Osteocyte (in vitro differentiated cells): ENCODE measurements at regions not wholly inside any gene's neighbourhood (a gene's known extent, or its start where the extent isn't known, plus 50 kb on each side); places are given as distances from the start of the nearest gene placed in this dataset.
"Not testable (repeated sequence)": the region's sequence is repeated elsewhere in the genome, so short reads cannot be mapped to it uniquely, and the experiment has no call there.

Experiments
- DNase-seq: peaks from one replicate; pipeline ENCODE4 v3.0.0; 2021; ENCODE audit warnings: mixed read lengths; ENCODE audit not compliant: unreplicated experiment; ENCODE audit errors: extremely low spot score
- H3K27ac Mint-ChIP-seq: one replicate; pipeline ENCODE4 v1.8.0; 2021; ENCODE audit warnings: mild to moderate bottlenecking, mixed read lengths; ENCODE audit not compliant: unreplicated experiment
- H3K27me3 Mint-ChIP-seq: one replicate; pipeline ENCODE4 v1.8.0; 2021; ENCODE audit warnings: mixed read lengths; ENCODE audit not compliant: unreplicated experiment
- H3K36me3 Mint-ChIP-seq: one replicate; pipeline ENCODE4 v1.8.0; 2021; ENCODE audit warnings: mixed read lengths; ENCODE audit not compliant: unreplicated experiment
- H3K4me1 Mint-ChIP-seq: one replicate; pipeline ENCODE4 v1.8.0; 2021; ENCODE audit warnings: mixed read lengths; ENCODE audit not compliant: unreplicated experiment
- H3K4me3 Mint-ChIP-seq: one replicate; pipeline ENCODE4 v1.8.0; 2021; ENCODE audit warnings: mild to moderate bottlenecking, moderate library complexity, mixed read lengths; ENCODE audit not compliant: unreplicated experiment
- H3K9me3 Mint-ChIP-seq: one replicate; pipeline ENCODE4 v1.8.0; 2021; ENCODE audit warnings: mixed read lengths; ENCODE audit not compliant: unreplicated experiment
- CTCF ChIP-seq: fragments of 200-600 bp; sonication (generic); IDR thresholded peaks from 2 replicates; pipeline ENCODE4 v1.5.0; 2021; ENCODE audit warnings: antibody characterized with exemption, mild to moderate bottlenecking, moderate library complexity

GRCh38 chr20:29419378-29419777 lies 1838.1 kb upstream of the DEFB115 start:
- no peak for TF ChIP-seq CTCF
- no peak for DNase-seq
- Mint-ChIP-seq H3K36me3 (no peaks in the 10 kb centered on the region), H3K27me3 (no peaks in the 10 kb centered on the region), H3K4me3 (no peak overlapping the region), H3K9me3 (peaks cover 15% of the 10 kb centered on the region), H3K27ac (no peak overlapping the region), H3K4me1 (no peaks in the 10 kb centered on the region)

DNA sequence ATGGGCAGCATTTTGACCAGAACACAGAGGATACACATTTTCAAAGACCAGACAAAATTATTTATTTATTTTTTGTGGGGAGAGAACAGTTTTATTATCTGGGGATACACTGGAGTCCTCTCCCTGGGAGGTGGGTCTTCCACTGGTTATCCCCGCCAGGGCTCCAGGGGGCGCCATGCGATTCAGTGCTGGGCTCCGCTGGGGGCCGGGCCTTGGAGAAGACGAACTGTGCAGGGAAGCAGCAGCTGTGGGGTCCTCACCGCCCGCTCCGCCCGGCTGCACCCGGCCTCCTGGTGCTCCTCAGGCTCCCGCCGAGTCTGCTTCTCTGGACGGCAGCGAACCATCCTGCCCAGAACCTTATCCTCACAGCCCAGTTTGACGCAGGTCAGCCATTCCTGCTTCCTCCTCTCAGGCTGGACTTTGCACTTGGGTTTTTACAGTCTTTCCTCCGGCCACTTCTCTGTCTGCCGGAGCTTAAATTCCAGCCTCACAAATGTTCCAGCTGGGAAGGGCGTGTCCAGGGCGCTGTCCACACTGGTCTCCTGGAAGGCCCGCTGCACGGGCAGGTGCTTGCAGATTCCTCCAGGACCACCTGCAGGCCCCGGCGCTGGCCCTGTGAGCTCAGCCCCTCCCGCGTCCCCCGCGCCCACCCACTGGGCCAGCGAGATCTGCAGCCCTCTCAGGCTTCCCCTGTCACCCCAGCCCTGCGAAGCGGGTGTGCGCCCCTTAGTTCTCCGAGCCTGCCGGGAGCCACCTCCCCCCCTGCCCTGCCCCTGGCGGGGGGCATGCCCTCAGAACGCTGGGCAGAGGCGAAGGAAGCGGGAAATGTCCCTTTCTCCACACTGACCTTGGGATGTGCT lies 1830.0 kb upstream of the DEFB115 start:
- Mint-ChIP-seq H3K27me3 (no peaks in the 10 kb centered on the region), H3K9me3 (peaks cover 7% of the 10 kb centered on the region), H3K4me1 (no peaks in the 10 kb centered on the region), H3K27ac (no peak overlapping the region), H3K36me3 (no peaks in the 10 kb centered on the region), H3K4me3 (no peak overlapping the region)
- no peak for TF ChIP-seq CTCF
- no peak for DNase-seq

- TF ChIP-seq CTCF = no peak
Observed at GRCh38 chr20:29430531-29430930, 1826.9 kb upstream of the DEFB115 start.

DNA sequence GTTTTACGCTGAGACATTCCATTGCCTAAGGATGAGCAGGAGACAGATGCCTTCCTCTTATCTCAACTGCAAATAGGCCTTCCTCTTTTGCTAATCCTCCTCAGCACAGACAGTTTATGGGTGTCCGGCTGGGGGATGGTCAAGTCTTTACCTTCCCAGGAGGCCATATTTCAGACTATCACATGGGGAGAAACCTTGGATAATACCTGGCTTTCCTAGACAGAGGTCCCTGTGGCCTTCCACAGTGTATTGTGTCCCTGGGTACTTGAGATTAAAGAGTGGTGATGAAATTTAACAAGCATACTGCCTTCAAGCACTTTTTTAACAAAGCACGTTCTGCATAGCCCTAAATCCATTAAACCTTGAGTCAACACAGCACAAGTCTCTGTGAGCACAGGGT lies 1816.7 kb upstream of the DEFB115 start:
- not testable (repeated sequence) for H3K36me3 Mint-ChIP-seq, DNase-seq, H3K27me3 Mint-ChIP-seq, H3K4me3 Mint-ChIP-seq, H3K27ac Mint-ChIP-seq, H3K4me1 Mint-ChIP-seq, H3K9me3 Mint-ChIP-seq

More at GRCh38 chr20:29430531-29430930, 1826.9 kb upstream of the DEFB115 start:
- no peaks in the 10 kb centered on the region for H3K4me1 Mint-ChIP-seq
- H3K36me3 Mint-ChIP-seq = no peaks in the 10 kb centered on the region
- no peak overlapping the region for H3K27ac Mint-ChIP-seq
- DNase-seq = no peak
- H3K27me3 Mint-ChIP-seq = no peaks in the 10 kb centered on the region
- H3K4me3 Mint-ChIP-seq = no peak overlapping the region
- H3K9me3 Mint-ChIP-seq = peaks cover 12% of the 10 kb centered on the region

GRCh38 chr20:29443206-29443781 lies 1814.2 kb upstream of the DEFB115 start:
- not testable (repeated sequence) for DNase-seq, H3K4me1 Mint-ChIP-seq, H3K4me3 Mint-ChIP-seq, H3K36me3 Mint-ChIP-seq, H3K27me3 Mint-ChIP-seq, H3K27ac Mint-ChIP-seq, H3K9me3 Mint-ChIP-seq
- TF ChIP-seq CTCF = peak; percentile 46
